ENCODE measurements at regions not wholly inside any gene's neighbourhood (a gene's known extent, or its start where the extent isn't known, plus 50 kb on each side); places are given as distances from the start of the nearest gene placed in this dataset.

GRCh38 chr21:41615613-41616012 lies 107.7 kb upstream of the TMPRSS2 start:
- Histone ChIP-seq H3K27ac (ENCODE audit: low read depth, low read length) (no peak overlapping the region), H3K4me3 (ENCODE audit: low read length) (no peak overlapping the region), H3F3A (ENCODE audit: control insufficient read depth, insufficient read depth) (no peaks in the 10 kb centered on the region), H3K4me1 (ENCODE audit: control insufficient read depth, low read length) (peaks cover 8% of the 10 kb centered on the region), H3K9me2 (replicated peaks; ENCODE audit: control insufficient read depth, low read length) (no peaks in the 10 kb centered on the region), H3K27me3 (ENCODE audit: control insufficient read depth, low read length) (no peaks in the 10 kb centered on the region; the same call in 1 of the 2 replicates), H3K9me3 (ENCODE audit: control insufficient read depth, insufficient read depth, low read length) (no peaks in the 10 kb centered on the region), H4K20me1 (ENCODE audit: control insufficient read depth, insufficient read depth, low read depth, low read length) (no peaks in the 10 kb centered on the region), H3K79me2 (ENCODE audit: control insufficient read depth, low read length) (no peaks in the 10 kb centered on the region), H3K36me3 (ENCODE audit: control insufficient read depth, low read length) (no peaks in the 10 kb centered on the region), H3K4me2 (ENCODE audit: low read length) (no peak overlapping the region)
- TF ChIP-seq CTCF (IDR thresholded peaks at IDR 0.05; ENCODE audit: low read depth, low read length, poor library complexity, severe bottlenecking) (no peak), EZH2phosphoT487 (IDR thresholded peaks at IDR 0.05; ENCODE audit: borderline replicate concordance, low read length) (no peak)

GRCh38 chr21:41614511-41614910 lies 106.6 kb upstream of the TMPRSS2 start:
- H3K27ac ChIP-seq (ENCODE audit: low read depth, low read length): no peak overlapping the region
- H3K36me3 ChIP-seq (ENCODE audit: control insufficient read depth, low read length): no peaks in the 10 kb centered on the region

GRCh38 chr21:41613533-41613909 lies 105.6 kb upstream of the TMPRSS2 start:
- H3K27me3 ChIP-seq (ENCODE audit: control insufficient read depth, low read length): no peaks in the 10 kb centered on the region
- TF ChIP-seq CTCF (IDR thresholded peaks at IDR 0.05; ENCODE audit: low read depth, low read length, poor library complexity, severe bottlenecking) (no peak), EZH2phosphoT487 (IDR thresholded peaks at IDR 0.05; ENCODE audit: borderline replicate concordance, low read length) (no peak)
- no peaks in the 10 kb centered on the region for H3F3A ChIP-seq (ENCODE audit: control insufficient read depth, insufficient read depth)
- no peaks in the 10 kb centered on the region for H3K79me2 ChIP-seq (ENCODE audit: control insufficient read depth, low read length)
- no peak overlapping the region for H3K27ac ChIP-seq (ENCODE audit: low read depth, low read length)
- H3K9me3 ChIP-seq (ENCODE audit: control insufficient read depth, insufficient read depth, low read length): no peaks in the 10 kb centered on the region
- no peak overlapping the region for H3K4me3 ChIP-seq (ENCODE audit: low read length)
- H4K20me1 ChIP-seq (ENCODE audit: control insufficient read depth, insufficient read depth, low read depth, low read length): no peaks in the 10 kb centered on the region
- peaks cover 8% of the 10 kb centered on the region for H3K4me1 ChIP-seq (ENCODE audit: control insufficient read depth, low read length)
- no peaks in the 10 kb centered on the region for H3K9me2 ChIP-seq (replicated peaks; ENCODE audit: control insufficient read depth, low read length)
- no peaks in the 10 kb centered on the region for H3K36me3 ChIP-seq (ENCODE audit: control insufficient read depth, low read length)
- H3K4me2 ChIP-seq (ENCODE audit: low read length): no peak overlapping the region

More at GRCh38 chr21:41614511-41614910, 106.6 kb upstream of the TMPRSS2 start:
- TF ChIP-seq EZH2phosphoT487 (IDR thresholded peaks at IDR 0.05; ENCODE audit: borderline replicate concordance, low read length) (no peak), CTCF (IDR thresholded peaks at IDR 0.05; ENCODE audit: low read depth, low read length, poor library complexity, severe bottlenecking) (no peak)
- Histone ChIP-seq H3K4me3 (ENCODE audit: low read length) (no peak overlapping the region), H3K4me2 (ENCODE audit: low read length) (no peak overlapping the region), H3K27me3 (ENCODE audit: control insufficient read depth, low read length) (no peaks in the 10 kb centered on the region; the same call in 1 of the 2 replicates), H4K20me1 (ENCODE audit: control insufficient read depth, insufficient read depth, low read depth, low read length) (no peaks in the 10 kb centered on the region), H3K79me2 (ENCODE audit: control insufficient read depth, low read length) (no peaks in the 10 kb centered on the region), H3K9me2 (replicated peaks; ENCODE audit: control insufficient read depth, low read length) (no peaks in the 10 kb centered on the region), H3F3A (ENCODE audit: control insufficient read depth, insufficient read depth) (no peaks in the 10 kb centered on the region), H3K9me3 (ENCODE audit: control insufficient read depth, insufficient read depth, low read length) (no peaks in the 10 kb centered on the region), H3K4me1 (ENCODE audit: control insufficient read depth, low read length) (peaks cover 8% of the 10 kb centered on the region)
